ENCODE measurements at regions not wholly inside any gene's neighbourhood (a gene's known extent, or its start where the extent isn't known, plus 50 kb on each side); places are given as distances from the start of the nearest gene placed in this dataset.
A peak's percentile ranks its signal among the peaks of the same experiment; 100 is the strongest.

DNA sequence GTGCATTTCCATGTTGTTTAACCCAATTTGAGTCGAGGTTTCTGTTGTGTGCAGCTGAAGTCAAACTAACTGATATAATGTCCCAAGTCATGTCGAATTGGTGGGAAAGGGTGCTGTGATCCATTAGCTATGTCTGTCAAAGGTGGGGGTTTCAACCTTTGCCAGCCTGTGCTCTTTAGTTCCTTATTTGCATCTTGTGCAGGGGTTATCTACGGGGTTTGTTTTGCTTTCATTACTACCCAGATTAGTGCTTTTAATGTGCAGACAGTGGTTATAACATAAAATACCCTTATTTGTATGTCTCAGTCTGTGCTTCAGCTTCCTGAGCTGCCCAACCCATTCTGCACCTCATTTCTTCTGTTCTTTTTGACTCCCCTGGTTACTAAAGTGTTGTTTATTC, 271.9 kb upstream of the CXCR4 start:
- Mint-ChIP-seq H3K9me3 (no peaks in the 10 kb centered on the region), H3K27ac (no peak overlapping the region), H3K4me3 (no peak overlapping the region), H3K36me3 (ENCODE audit: low read depth) (no peaks in the 10 kb centered on the region), H3K27me3 (no peaks in the 10 kb centered on the region), H3K4me1 (ENCODE audit: low read depth) (peaks cover 27% of the 10 kb centered on the region)

DNA sequence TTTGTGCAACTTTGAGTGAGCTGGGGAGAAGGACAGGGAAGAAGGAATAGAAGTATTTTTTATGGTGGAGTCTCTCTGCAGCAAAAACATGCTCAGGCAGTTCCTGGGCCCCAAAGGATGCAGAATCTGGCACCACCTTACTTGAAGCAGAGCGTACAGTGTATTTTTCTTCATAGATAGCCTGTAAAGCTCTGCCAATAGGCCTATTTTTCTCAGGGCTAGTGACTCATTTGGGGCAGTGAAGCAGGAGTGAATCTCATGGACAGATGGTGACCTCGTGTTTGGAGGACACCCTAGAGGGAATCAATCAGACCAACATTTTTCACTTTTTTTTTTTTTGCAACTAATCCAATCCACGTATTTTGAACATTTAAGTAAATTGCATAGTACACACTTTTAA, 268.1 kb upstream of the CXCR4 start:
- H3K4me3 Mint-ChIP-seq = no peak overlapping the region
- peaks cover 48% of the 10 kb centered on the region for H3K4me1 Mint-ChIP-seq (ENCODE audit: low read depth)
- H3K9me3 Mint-ChIP-seq = no peaks in the 10 kb centered on the region
- H3K36me3 Mint-ChIP-seq (ENCODE audit: low read depth) = no peaks in the 10 kb centered on the region
- no peak overlapping the region for H3K27ac Mint-ChIP-seq
- H3K27me3 Mint-ChIP-seq = no peaks in the 10 kb centered on the region

DNA sequence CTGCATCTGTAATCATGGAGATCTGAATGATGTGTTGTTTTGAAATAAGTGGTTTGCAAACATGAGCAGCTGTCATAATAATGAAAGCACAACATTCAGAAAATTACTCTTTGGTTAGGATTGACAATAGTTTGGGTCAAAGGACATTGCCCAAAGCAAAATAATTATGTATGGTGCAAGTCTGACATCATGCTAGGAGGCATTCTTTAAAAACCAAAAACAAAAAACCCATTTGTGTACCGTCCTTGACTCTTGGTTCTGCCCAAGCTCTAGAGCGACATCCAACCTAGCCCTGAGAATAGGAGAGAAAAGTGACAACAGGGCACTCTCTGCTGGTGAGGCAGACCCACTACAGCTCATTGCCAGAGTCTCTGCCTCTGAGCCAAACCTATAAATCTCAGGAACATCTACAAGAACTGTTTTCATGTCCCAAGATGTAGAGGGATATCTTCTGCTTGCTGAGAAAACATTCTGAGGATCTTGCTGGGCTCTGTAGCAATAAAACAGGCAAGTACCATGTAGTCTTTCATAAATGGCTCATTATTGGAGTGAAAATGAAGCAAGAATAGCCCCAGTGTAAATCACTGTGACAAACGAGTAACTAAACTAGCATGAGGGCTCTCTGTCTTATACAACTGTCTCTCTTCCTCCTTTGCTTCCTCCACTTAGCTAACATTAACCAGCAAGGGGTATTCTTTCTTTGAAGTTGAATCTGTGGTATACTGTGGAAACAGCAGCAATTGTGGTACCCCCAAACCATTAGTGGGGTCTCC, 266.8 kb upstream of the CXCR4 start:
- Mint-ChIP-seq H3K27me3 (no peaks in the 10 kb centered on the region), H3K9me3 (no peaks in the 10 kb centered on the region), H3K4me3 (no peak overlapping the region), H3K27ac (peak overlapping the region; percentile 36), H3K36me3 (ENCODE audit: low read depth) (no peaks in the 10 kb centered on the region), H3K4me1 (ENCODE audit: low read depth) (peaks cover 46% of the 10 kb centered on the region)

DNA sequence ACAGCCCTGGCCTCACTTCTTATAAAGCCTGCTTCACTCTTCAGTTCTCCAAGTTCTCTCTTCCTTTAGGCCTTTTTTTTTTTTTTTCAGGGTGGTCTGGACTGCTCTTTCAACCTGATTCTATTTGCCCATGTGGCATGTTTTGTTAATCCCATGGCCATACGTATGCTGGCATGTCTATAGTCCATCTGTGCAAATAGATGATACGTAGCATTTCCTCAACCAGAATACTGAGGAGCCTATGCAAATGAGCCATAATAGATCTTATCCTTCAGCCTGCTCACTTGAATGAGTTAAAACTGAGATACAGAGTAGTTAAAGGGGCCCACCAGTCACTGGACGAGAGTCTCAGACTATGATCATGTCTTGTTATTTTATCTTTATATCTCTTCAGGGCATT, 265.2 kb upstream of the CXCR4 start:
- H3K9me3 Mint-ChIP-seq = no peaks in the 10 kb centered on the region
- peak overlapping the region; percentile 40 for H3K4me3 Mint-ChIP-seq
- H3K27me3 Mint-ChIP-seq = no peaks in the 10 kb centered on the region
- peak overlapping the region; percentile 93 for H3K27ac Mint-ChIP-seq
- no peaks in the 10 kb centered on the region for H3K36me3 Mint-ChIP-seq (ENCODE audit: low read depth)
- peaks cover 56% of the 10 kb centered on the region for H3K4me1 Mint-ChIP-seq (ENCODE audit: low read depth)

DNA sequence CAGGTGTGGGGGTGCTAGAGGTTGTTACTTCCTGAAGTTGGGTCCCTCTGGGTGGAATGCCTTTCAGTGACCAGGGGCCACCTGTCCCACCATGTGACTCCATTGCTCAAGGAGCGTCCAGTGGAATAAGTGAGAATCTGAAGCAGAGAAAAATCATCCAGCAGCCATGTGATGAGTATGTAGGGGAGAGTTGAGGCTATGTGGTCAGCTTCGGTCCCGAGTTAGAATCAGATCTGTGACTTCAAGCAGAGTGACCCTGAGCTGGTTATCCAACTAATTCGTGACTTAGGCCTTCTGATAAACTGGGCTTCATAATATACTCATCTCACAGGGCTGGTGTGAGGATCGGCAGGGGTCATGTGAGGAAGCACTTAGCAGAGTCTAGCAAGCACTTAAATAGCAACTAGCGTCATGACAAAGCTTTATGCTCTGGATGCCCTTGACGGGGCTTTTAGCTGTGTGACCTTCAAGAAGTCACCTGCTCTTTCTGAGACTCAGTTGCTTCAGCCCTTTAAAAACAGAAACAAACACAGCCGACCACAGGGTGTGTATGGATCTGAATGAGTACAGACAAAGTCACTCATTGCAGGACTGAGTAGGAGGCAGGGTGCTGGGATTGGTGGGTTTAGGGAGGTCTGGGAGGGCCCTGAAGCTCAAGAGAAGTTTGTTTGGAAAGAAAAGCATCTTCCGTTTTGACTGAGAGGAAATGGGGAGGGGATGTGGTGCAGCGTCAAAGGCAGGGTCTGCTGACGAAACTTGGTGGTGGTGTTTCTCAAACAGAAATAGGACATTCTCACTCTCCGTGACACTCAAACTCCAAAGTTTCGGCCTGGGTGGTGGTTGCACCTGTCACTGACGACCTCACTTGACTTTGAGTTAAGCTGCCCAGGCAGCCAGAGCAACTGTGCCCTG, 264.0 kb upstream of the CXCR4 start:
- H3K27ac Mint-ChIP-seq = peak overlapping the region; percentile 93
- no peaks in the 10 kb centered on the region for H3K27me3 Mint-ChIP-seq
- peaks cover 68% of the 10 kb centered on the region for H3K4me1 Mint-ChIP-seq (ENCODE audit: low read depth)
- H3K9me3 Mint-ChIP-seq = no peaks in the 10 kb centered on the region
- peak overlapping the region; percentile 40 for H3K4me3 Mint-ChIP-seq
- no peaks in the 10 kb centered on the region for H3K36me3 Mint-ChIP-seq (ENCODE audit: low read depth)

DNA sequence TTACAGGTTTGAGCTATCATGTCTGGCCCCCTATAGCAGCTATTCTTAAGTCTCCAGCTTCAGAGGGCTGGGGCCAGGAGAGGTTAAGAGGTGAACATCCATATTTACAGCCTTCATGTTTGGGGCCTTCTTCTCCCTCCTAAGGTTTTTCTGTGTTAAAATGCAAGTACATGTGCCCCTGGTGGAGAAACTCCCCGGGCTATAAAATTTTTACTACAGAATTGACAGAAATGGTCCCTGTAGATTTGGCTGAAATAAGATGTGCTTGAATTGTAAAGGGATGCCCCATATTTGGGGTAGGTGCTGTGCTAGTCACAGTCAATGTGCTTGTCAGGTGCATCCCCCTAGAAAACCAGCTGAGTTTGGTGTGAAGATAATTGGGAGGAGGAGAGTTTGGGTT, 263.3 kb upstream of the CXCR4 start:
- Mint-ChIP-seq H3K4me1 (ENCODE audit: low read depth) (peaks cover 76% of the 10 kb centered on the region), H3K4me3 (peak overlapping the region; percentile 40), H3K9me3 (no peaks in the 10 kb centered on the region), H3K27ac (peak overlapping the region; percentile 93), H3K36me3 (ENCODE audit: low read depth) (no peaks in the 10 kb centered on the region), H3K27me3 (no peaks in the 10 kb centered on the region)

DNA sequence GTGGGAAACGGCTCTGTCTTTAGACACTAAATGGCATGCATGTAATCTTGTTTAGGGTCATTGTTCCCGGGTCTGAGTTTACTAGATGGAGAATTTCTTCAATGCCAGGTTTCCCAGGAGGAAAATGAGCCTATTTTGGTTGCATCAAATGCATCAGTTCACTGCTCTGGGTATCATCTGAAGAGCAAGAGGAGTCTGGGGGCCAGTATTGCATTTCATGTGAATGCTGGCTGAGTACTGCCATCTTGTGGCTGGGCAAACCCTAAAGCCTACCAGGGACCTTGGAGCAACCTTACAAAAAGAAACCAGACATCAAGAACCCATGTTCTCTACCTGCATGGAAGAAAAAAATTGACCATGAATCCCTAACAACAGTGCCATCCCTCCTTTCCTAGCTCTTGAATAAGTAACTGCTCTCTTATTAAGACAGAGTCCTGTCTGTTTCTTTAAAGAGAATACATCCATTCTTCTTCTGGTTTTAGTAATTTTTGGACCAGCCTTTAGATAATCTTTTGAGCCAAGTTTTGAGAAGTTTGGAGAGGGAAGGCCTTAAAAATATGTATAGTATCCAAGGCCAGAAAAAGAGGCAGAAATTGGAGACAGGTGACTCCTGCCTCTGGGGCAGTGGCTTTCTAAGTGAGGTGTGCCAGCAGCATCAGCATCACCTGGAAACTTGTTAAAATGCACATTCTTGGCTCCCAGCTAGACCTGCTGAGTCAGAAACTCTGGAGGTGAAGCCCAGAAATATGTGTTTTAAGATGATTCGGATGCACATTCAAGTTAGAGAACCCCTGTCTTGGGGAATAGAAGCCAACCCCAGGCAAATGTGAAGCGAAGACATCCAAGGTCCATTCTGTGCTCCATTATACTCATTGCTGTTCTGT, 261.0 kb upstream of the CXCR4 start:
- H3K27ac Mint-ChIP-seq = peak overlapping the region; percentile 9

DNA sequence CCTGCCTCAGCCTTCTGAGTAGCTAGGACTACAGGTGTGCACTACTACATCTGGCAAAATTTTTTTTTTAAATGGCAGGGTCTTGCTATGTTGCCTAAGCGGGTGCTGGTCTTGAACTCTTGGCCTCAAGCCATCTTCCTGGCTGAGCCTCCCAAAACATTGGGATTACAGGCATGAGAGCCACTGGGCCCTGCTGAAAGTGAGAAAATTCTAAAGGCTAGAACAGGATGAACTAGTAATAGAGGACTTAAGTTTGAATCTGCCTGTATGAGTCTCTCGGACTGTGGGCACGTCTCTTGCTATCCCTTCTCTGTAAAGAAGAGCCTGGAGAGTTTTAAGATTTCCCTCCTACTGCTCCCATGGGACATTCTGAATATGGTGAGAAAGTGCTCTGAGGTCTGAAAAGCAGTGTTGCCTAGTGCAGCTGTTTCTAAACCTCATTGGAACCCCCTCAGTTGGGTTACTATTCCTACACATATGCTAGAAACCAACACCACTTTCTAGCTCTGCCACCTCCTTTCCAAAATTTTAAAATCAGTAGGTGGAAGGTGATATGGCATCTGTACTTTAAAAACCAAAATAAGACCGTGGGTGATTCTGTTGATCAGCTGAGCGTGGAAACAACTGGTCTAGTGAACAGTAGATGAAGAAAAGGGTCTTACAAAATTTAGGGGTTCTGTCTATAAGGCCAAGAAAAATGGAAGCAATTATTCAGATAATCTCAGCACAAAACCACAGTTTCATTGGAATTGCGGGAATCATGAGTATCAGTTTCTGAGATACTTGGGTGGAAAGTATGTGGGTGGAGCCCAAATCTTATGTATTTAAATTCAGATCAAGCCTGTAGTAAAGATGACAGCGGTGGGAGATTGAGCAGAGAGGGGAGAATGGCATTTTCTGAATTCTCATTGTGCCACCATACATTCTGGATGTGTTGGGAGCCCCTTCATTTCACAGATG, 259.8 kb upstream of the CXCR4 start:
- Mint-ChIP-seq H3K27me3 (no peaks in the 10 kb centered on the region), H3K36me3 (ENCODE audit: low read depth) (no peaks in the 10 kb centered on the region), H3K9me3 (no peaks in the 10 kb centered on the region), H3K4me3 (no peak overlapping the region), H3K4me1 (ENCODE audit: low read depth) (peaks cover 74% of the 10 kb centered on the region), H3K27ac (peak overlapping the region; percentile 87)

More for the DNA sequence above, 261.0 kb upstream of the CXCR4 start:
- H3K36me3 Mint-ChIP-seq (ENCODE audit: low read depth) = no peaks in the 10 kb centered on the region
- no peak overlapping the region for H3K4me3 Mint-ChIP-seq
- no peaks in the 10 kb centered on the region for H3K9me3 Mint-ChIP-seq
- H3K27me3 Mint-ChIP-seq = no peaks in the 10 kb centered on the region
- peaks cover 86% of the 10 kb centered on the region for H3K4me1 Mint-ChIP-seq (ENCODE audit: low read depth)

DNA sequence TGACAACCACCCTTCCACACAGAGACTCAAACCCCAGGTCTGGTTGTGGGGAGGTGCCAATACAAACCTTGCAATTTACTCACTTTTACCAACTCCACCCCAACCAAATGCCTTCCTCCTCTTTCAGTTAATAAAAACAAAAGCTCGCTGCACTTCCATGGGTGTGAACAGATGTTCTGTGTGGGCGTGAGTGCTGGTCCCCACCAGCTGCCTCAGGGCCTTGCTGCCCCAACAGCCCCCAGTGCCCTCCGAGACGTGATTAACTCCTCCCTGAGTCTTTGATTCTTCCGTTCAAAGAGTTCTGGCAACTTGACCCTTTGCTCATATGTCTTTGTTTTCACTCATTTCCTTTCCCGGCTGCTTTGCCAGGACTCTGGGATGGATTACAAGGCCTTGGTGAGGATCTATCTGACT, 258.9 kb upstream of the CXCR4 start:
- H3K4me1 Mint-ChIP-seq (ENCODE audit: low read depth) = peaks cover 65% of the 10 kb centered on the region
- peak overlapping the region; percentile 12 for H3K4me3 Mint-ChIP-seq
- no peaks in the 10 kb centered on the region for H3K9me3 Mint-ChIP-seq
- no peaks in the 10 kb centered on the region for H3K36me3 Mint-ChIP-seq (ENCODE audit: low read depth)
- peak overlapping the region; percentile 87 for H3K27ac Mint-ChIP-seq
- no peaks in the 10 kb centered on the region for H3K27me3 Mint-ChIP-seq

DNA sequence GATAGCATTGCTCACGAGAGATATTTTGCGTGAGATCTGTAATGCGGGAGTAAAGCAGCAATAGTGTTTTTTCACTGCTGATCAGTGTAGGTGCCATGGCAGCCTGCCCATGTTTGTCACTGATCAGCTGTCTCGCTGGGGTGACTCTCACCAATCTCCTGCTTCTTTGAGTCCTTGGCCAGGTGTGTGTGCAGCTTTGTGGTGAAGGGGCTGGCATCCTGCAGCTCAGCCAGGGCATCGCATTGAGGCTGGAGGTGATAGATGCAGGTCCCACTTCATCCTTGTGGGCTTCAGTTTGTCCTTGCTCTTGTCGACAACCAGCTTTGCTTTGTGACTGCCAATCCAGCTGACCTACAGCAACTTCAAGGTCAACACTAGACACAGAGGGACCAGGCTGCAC, 258.3 kb upstream of the CXCR4 start:
- Mint-ChIP-seq H3K4me1 (ENCODE audit: low read depth) (peaks cover 60% of the 10 kb centered on the region), H3K27me3 (no peaks in the 10 kb centered on the region), H3K27ac (peak overlapping the region; percentile 87), H3K9me3 (no peaks in the 10 kb centered on the region), H3K36me3 (ENCODE audit: low read depth) (no peaks in the 10 kb centered on the region), H3K4me3 (no peak overlapping the region)

DNA sequence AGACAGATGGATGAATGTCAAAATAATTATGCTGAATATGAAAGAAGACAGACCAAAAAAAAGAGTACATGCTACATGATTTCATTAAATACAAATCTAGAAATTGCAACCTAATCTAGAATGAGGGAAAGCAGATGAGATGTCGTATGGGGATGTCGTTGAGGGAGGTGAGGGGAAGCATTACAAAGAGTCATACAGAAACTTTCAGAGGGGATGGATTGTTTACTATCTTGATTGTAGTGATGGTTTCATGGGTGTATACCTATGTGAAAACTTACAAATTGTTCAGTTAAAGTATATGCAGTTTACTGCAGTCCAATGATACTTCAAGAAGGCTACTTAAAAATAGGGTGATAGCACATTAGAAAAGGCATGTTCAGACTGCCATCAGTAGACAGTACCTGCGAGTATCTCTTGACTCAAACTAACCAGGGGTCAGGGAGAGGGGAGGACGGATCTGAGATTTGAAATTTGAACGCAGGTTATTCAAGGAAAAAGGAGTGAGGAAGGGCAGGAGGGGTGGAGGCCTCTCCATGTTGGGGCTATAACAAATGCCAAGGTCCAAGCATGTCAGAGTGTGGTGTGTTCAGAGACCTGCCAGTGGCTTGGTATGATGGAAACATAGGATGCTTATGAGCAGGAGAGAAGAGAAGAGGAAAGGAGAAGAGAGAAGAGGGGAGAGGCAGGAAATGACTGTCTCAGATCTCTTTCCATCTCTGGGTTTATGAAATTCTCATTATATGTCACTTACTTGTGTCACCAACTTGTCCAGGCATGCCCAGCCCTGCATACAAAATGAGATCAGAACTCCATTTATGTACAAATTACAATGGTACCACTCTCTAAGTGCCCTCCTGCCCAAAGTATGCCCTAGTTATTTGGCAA, 257.3 kb upstream of the CXCR4 start:
- H3K27me3 Mint-ChIP-seq = no peaks in the 10 kb centered on the region
- H3K4me3 Mint-ChIP-seq = peak overlapping the region; percentile 21
- H3K36me3 Mint-ChIP-seq (ENCODE audit: low read depth) = no peaks in the 10 kb centered on the region
- peaks cover 55% of the 10 kb centered on the region for H3K4me1 Mint-ChIP-seq (ENCODE audit: low read depth)
- H3K27ac Mint-ChIP-seq = peak overlapping the region; percentile 87
- H3K9me3 Mint-ChIP-seq = no peaks in the 10 kb centered on the region

DNA sequence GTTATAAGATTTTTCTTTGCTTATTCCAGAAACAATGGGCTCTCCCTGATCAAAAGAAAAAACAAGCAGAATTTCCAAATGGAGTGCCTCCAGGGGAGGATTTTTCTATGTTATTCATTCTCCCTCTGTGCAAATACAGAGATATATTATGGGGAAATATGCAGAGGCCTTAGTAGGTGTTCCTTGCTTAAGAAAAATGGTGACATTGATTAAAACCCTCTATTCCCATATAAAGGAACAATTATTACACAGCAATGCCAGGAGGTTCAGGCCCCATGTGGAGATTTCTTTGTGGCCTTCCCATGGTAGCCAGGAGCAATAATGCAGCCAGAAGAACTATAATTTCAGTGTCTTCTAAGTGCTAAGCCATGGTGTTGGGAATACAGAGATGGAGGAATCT, 255.9 kb upstream of the CXCR4 start:
- Mint-ChIP-seq H3K4me3 (no peak overlapping the region), H3K36me3 (ENCODE audit: low read depth) (no peaks in the 10 kb centered on the region), H3K27me3 (peaks cover 4% of the 10 kb centered on the region), H3K9me3 (peaks cover 4% of the 10 kb centered on the region), H3K27ac (no peak overlapping the region), H3K4me1 (ENCODE audit: low read depth) (peaks cover 50% of the 10 kb centered on the region)

DNA sequence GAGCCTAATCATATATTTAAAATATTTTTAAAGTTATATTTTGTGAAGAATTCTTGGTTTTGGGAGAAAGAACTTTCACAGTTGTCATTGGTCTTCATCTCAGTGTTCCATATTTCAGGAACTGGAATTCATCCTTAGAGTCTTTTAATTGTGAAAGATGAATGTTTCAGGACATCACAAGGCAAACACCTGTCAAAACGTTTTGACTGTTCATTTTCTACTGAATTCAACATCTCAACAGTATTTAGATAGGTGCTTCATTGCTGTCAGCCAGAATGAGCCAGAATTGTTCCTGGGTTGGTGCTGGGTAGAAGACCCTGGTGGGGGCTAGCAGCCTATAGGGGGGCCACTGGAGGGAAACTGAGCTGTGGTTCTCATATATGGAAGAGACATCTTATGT, 255.1 kb upstream of the CXCR4 start:
- Mint-ChIP-seq H3K36me3 (ENCODE audit: low read depth) (no peaks in the 10 kb centered on the region), H3K27me3 (peaks cover 4% of the 10 kb centered on the region), H3K27ac (no peak overlapping the region), H3K4me3 (no peak overlapping the region), H3K4me1 (ENCODE audit: low read depth) (peaks cover 42% of the 10 kb centered on the region), H3K9me3 (peaks cover 4% of the 10 kb centered on the region)
